Mesodermal cell (in vitro differentiated cells): ENCODE measurements at regions not wholly inside any gene's neighbourhood (a gene's known extent, or its start where the extent isn't known, plus 50 kb on each side); places are given as distances from the start of the nearest gene placed in this dataset.

Experiments
- H3K27ac ChIP-seq: 2 replicates; pipeline ENCODE4 v1.7.0; 2013; ENCODE audit warnings: mild to moderate bottlenecking, low read depth, low read length, moderate library complexity; ENCODE audit not compliant: severe bottlenecking
- H3K36me3 ChIP-seq: 2 replicates; pipeline ENCODE4 v1.7.1; 2013; ENCODE audit warnings: mild to moderate bottlenecking, low read length, moderate library complexity; ENCODE audit not compliant: control insufficient read depth, insufficient read depth
- H3K4me1 ChIP-seq: one replicate; pipeline ENCODE4 v1.7.1; 2013; ENCODE audit warnings: mild to moderate bottlenecking, low read length; ENCODE audit not compliant: insufficient read depth, control insufficient read depth, poor library complexity, severe bottlenecking
- H3K4me3 ChIP-seq: 2 replicates; pipeline ENCODE4 v1.7.0; 2013; ENCODE audit warnings: low read length, control low read depth, mild to moderate bottlenecking; ENCODE audit not compliant: insufficient read depth, poor library complexity, severe bottlenecking; ENCODE audit errors: extremely low read depth
- H3K9me3 ChIP-seq: 2 replicates; pipeline ENCODE4 v1.7.1; 2013; ENCODE audit warnings: mild to moderate bottlenecking, low read length, moderate library complexity; ENCODE audit not compliant: control insufficient read depth
- WGBS, 2 experiments: methylation state at CpG; one replicate each; pipeline ENCODE4 v1.1.5; 2013; ENCODE audit warnings: missing lambda C conversion rate in 2 of 2; ENCODE audit not compliant: insufficient coverage in 2 of 2; 5-methylcytosine and 5-hydroxymethylcytosine counted together

DNA sequence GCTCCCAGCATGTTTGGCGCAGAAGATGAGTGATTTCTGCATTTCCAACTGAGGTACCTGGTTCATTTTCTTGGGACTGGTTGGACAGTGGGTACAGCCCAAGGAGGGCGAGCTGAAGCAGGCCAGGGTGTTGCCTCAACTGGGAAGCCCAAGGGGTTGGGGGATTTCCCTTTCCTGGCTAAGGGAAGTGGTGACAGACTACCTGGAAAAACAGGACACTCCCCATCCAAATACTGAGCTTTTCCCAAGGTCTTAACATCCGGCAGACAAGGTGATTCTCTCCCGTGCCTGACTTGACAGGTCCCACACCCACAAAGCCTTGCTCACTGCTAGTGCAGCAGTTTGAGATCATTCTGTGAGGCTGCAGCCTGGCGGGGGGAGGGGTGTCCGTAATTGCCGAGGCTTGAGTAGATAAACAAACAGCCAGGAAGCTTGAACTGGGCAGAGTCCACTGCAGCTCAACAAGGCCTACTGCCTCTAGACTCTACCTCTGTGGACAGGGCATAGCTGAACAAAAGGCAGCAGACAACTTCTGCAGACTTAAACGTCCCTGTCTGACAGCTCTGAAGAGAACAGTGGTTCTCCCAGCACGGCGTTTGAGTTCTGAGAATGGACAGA is 307.7 kb upstream of the ARSJ start:
- no peak overlapping the region for H3K27ac ChIP-seq
- no peak overlapping the region for H3K4me3 ChIP-seq
- no peaks in the 10 kb centered on the region for H3K9me3 ChIP-seq
- no peaks in the 10 kb centered on the region for H3K36me3 ChIP-seq
- H3K4me1 ChIP-seq: no peaks in the 10 kb centered on the region
- 88 to 91% methylated on average over 9 of the region's 10 CpGs for WGBS, 2 experiments

DNA sequence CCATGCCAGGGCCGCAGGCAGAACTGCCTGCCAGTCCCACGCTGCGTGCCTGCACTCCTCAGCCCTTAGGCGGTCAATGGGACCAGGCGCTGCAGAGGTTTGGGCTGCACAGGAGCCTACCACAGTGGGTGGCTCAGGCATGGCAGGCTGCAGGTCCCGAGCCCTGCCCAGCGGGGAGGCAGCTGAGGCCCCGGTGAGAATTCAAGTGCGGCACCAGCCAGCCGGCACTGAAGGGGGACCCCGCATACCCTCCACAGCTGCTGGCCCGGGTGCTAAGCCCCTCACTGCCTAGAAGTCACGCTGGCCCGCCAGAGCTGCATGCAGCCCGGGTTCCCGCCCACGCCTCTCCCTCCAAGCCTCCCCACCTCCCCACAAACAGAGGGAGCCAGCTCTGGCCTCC is 302.5 kb upstream of the UGT8 start:
- no peaks in the 10 kb centered on the region for H3K36me3 ChIP-seq
- no peaks in the 10 kb centered on the region for H3K4me1 ChIP-seq
- WGBS, 2 experiments: 87 to 95% methylated on average over 12 to 17 of the region's 17 CpGs
- H3K27ac ChIP-seq: no peak overlapping the region
- H3K9me3 ChIP-seq: peaks cover 4% of the 10 kb centered on the region
- no peak overlapping the region for H3K4me3 ChIP-seq

DNA sequence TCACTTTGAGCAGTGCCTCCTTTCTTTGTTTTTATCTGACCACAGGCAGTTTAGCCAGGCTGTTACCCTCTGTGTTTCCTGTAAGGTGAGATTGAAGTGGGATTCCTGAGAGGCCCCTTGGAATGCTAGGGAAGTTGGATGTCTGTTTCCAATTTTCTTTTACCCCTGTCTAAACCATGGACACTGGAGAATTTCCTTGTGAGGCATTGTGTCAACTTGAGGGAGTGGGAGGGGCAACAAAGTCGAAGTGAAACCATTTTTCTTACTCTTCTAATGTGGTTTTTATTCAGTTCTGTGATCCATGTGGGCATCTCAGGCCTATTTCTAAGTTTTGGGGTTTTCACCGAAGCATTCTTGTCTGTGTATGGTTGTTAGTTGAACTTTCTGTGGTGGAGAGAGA is 296.1 kb upstream of the UGT8 start:
- Histone ChIP-seq H3K4me1 (no peaks in the 10 kb centered on the region), H3K36me3 (no peaks in the 10 kb centered on the region), H3K4me3 (no peak overlapping the region), H3K27ac (no peak overlapping the region), H3K9me3 (no peaks in the 10 kb centered on the region)
- WGBS, 2 experiments: 83% methylated on average over 1 of the region's 2 CpGs; no CpG with 5 or more reads in 1 of the 2 experiments

DNA sequence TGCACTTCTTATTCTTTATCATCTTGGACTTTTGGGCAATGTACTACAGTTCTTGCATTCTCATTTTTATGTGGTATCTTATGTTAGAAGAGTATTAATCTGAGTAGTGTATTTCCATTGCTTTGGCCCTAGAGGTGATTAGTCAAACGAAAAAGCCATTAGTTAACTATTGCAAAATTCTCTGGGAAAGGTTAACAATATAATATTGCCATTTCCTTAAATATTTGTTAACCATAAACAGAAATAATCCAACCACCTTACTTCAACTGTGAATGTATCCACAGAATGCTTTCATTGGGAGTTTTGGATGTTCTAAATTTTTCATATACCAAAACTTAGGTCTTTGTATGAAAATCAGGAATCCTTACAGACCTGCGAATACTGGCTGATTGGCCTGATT is 294.6 kb upstream of the UGT8 start:
- Histone ChIP-seq H3K9me3 (no peaks in the 10 kb centered on the region), H3K4me1 (no peaks in the 10 kb centered on the region), H3K27ac (no peak overlapping the region), H3K36me3 (no peaks in the 10 kb centered on the region), H3K4me3 (no peak overlapping the region)
- WGBS, 2 experiments: no CpG with 5 or more reads among the region's 2 CpGs

DNA sequence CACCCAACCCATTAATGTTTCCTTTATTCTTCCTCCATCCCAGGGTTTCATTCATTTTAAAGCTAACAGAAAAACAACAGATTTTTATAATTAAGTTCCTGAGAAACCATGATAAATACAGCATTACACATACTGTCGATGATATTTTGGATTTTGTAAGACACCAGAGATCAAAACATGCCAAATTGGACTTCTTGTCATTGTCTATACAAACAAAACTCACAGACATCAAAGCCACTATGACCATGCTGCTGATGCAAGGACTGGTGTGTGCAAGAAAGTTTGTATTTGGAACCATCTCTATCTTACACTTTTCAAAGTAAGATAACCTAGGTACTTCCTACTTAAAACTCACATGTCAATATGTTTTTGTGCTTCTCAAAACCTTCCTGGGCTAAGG is 294.0 kb upstream of the UGT8 start:
- WGBS, 2 experiments: 100% methylated on average over 1 of the region's 1 CpG; no CpG with 5 or more reads in 1 of the 2 experiments

DNA sequence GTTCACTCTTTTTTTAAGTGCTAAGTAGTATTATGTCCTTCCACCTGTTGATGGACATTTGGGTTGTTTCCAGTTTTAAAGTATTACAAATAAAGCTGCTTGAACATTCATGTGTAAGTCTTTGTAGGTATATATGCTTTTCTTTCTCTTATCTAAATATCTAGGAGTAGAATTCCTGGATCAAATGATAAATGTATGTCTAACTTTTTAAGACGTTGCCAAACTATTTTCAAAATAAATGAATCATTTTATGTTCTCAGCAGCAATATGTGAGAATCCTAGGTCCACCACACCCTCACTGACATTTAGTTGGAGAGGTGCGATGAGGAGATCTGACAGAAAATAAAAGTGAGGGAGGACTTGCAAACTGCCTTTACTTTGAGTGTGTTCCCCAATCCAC is 291.7 kb upstream of the UGT8 start:
- Histone ChIP-seq H3K9me3 (no peaks in the 10 kb centered on the region), H3K27ac (no peak overlapping the region), H3K4me1 (no peaks in the 10 kb centered on the region), H3K4me3 (no peak overlapping the region), H3K36me3 (no peaks in the 10 kb centered on the region)
- 90% methylated on average over 2 of the region's 2 CpGs; no CpG with 5 or more reads in 1 of the 2 experiments for WGBS, 2 experiments

More for the DNA sequence above, 294.0 kb upstream of the UGT8 start:
- no peak overlapping the region for H3K4me3 ChIP-seq
- H3K9me3 ChIP-seq: no peaks in the 10 kb centered on the region
- H3K4me1 ChIP-seq: no peaks in the 10 kb centered on the region
- H3K36me3 ChIP-seq: no peaks in the 10 kb centered on the region
- H3K27ac ChIP-seq: no peak overlapping the region

DNA sequence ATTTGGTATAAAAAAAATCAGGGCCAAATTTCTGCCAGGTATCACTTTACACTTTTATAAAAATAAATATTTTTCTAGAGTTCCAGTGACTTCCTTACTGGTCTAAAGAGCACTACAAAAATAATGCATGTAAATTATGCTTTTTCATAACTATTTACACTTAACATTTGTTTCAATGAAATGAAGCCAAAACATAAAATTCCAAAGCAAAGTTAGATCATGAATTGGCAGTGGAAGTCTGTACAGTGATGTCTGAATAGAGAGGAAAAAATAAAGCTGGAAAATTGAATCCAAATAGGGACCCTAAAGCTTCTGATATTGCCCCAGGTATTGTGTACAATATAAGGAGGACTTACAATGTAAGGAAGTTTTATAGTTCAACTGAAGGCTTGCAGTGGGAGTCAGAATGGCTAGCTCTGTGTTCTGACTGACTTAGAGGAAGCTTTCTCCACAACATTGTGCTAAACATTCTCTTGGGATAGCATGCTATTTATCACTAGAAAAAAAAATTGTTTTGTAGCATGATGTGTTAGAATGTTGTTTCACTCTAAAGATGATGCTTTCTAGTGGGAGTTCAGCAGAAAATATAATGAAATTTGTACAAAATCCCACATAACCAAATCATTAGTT is 288.2 kb upstream of the UGT8 start:
- no peaks in the 10 kb centered on the region for H3K36me3 ChIP-seq
- no peak overlapping the region for H3K27ac ChIP-seq
- no peak overlapping the region for H3K4me3 ChIP-seq
- no peaks in the 10 kb centered on the region for H3K4me1 ChIP-seq
- H3K9me3 ChIP-seq: no peaks in the 10 kb centered on the region

DNA sequence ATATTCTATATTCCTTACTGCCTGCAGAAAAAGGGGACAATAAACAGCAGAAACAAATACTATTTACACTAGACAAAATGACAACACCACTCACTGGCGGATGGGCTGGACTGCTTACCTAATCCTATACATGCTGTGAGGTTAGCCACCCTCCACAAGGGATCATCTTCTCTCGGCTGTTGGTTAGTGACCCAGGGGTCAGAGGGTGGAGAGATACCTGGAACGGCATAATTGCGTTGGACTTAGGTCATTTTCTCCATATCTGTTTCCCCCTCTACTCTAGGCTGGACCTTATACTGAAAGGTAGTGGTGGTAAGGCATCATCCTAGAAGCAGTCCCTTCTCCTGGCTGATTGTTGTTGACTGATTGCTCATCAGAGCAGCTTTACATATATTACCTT is 286.8 kb upstream of the UGT8 start:
- Histone ChIP-seq H3K36me3 (no peaks in the 10 kb centered on the region), H3K4me1 (no peaks in the 10 kb centered on the region), H3K27ac (no peak overlapping the region), H3K9me3 (no peaks in the 10 kb centered on the region), H3K4me3 (no peak overlapping the region)
- 80 to 100% methylated on average over 1 of the region's 4 CpGs for WGBS, 2 experiments

DNA sequence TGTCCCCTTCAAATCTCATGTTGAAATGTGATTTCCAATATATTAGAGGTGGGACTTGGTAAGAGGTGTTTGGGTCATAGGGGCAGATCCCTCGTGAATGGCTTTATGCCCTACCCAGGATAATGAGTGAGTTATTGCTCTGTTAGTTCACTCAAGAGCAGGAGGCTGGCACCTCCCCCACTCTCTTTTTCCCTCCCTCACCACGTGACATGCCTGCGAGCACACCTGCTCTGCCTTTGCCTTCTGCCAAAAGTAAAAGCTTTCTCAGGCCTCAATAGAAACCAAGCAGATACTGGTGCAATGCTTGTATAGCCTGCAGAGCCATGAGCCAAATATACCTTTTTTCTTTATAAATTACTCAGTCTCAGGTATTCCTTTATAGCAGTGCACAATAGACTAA is 286.3 kb upstream of the UGT8 start:
- H3K36me3 ChIP-seq: no peaks in the 10 kb centered on the region
- no peaks in the 10 kb centered on the region for H3K4me1 ChIP-seq
- no peaks in the 10 kb centered on the region for H3K9me3 ChIP-seq
- H3K4me3 ChIP-seq: no peak overlapping the region
- no peak overlapping the region for H3K27ac ChIP-seq
- 79 to 90% methylated on average over 3 of the region's 3 CpGs for WGBS, 2 experiments

DNA sequence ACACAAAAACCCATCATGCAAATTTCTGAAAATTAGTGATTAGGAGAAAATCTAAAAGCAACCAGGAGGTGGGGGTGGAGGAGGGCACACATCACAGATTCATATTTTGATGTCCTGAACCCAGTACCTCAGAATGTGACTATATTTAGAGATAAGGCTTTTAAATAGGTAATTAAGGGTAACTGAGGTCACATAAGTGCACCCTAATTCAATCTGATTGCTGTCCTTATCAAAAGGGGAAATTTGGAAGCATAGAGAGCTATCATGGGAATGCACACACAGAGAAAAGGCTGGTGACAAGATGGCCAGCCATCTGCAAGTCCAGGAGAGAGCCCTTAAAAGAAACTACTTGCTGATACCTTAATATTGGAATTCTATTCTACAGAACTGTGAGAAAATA is 281.8 kb upstream of the UGT8 start:
- Histone ChIP-seq H3K27ac (no peak overlapping the region), H3K4me1 (no peaks in the 10 kb centered on the region), H3K9me3 (no peaks in the 10 kb centered on the region), H3K36me3 (no peaks in the 10 kb centered on the region), H3K4me3 (no peak overlapping the region)

DNA sequence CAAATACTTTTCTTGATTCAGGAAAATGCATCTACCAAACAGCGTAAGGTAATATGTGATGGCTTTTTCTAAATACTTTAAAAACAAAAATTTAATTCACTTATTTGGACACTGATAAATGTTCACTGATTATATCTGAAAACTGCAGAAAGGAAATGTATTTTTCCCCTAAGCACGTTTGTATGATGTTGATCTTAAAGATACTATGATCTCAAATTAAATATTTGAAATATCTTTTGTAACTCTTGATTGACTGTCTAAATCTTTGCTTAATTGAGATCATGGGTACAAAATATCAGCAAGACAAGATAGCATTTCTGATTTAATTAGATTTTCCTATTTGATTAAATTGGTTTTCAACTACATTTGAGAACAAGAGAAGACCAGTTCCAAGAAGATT is 281.0 kb upstream of the UGT8 start:
- Histone ChIP-seq H3K4me3 (no peak overlapping the region), H3K27ac (no peak overlapping the region), H3K9me3 (no peaks in the 10 kb centered on the region), H3K36me3 (no peaks in the 10 kb centered on the region), H3K4me1 (no peaks in the 10 kb centered on the region)
- no CpG with 5 or more reads among the region's 2 CpGs for WGBS, 2 experiments
